ENCODE measurements at regions not wholly inside any gene's neighbourhood (a gene's known extent, or its start where the extent isn't known, plus 50 kb on each side); places are given as distances from the start of the nearest gene placed in this dataset.
"Not testable (repeated sequence)": the region's sequence is repeated elsewhere in the genome, so short reads cannot be mapped to it uniquely, and the experiment has no call there.

- not testable (repeated sequence) for DNase-seq (ENCODE audit: low spot score)
Measured at GRCh38 chr4:3632794-3633193, 100.6 kb upstream of the LRPAP1 start.

- not testable (repeated sequence) for DNase-seq (ENCODE audit: low spot score)
Measured at GRCh38 chr4:3631544-3632266, 99.5 kb upstream of the LRPAP1 start.

GRCh38 chr4:3630598-3631543 is 98.6 kb upstream of the LRPAP1 start:
- no peak for DNase-seq (ENCODE audit: low spot score)

- no peak for DNase-seq (ENCODE audit: low spot score)
Measured at GRCh38 chr4:3630136-3630597, 97.9 kb upstream of the LRPAP1 start.

GRCh38 chr4:3629665-3630064 is 97.4 kb upstream of the LRPAP1 start:
- no peak for DNase-seq (ENCODE audit: low spot score)

GRCh38 chr4:3629176-3629575 is 97.0 kb upstream of the LRPAP1 start:
- DNase-seq (ENCODE audit: low spot score): not testable (repeated sequence)

GRCh38 chr4:3628868-3629175 is 96.6 kb upstream of the LRPAP1 start:
- DNase-seq (ENCODE audit: low spot score): no peak

GRCh38 chr4:3627967-3628867 is 96.0 kb upstream of the LRPAP1 start:
- DNase-seq (ENCODE audit: low spot score): not testable (repeated sequence)

GRCh38 chr4:3627456-3627855 is 95.2 kb upstream of the LRPAP1 start:
- not testable (repeated sequence) for DNase-seq (ENCODE audit: low spot score)

- DNase-seq (ENCODE audit: low spot score): not testable (repeated sequence)
Measured at GRCh38 chr4:3626131-3626884, 94.1 kb upstream of the LRPAP1 start.

- not testable (repeated sequence) for DNase-seq (ENCODE audit: low spot score)
Measured at GRCh38 chr4:3625286-3625875, 93.2 kb upstream of the LRPAP1 start.

GRCh38 chr4:3623809-3624329 is 91.6 kb upstream of the LRPAP1 start:
- DNase-seq (ENCODE audit: low spot score): not testable (repeated sequence)

GRCh38 chr4:3623106-3623505 is 90.9 kb upstream of the LRPAP1 start:
- DNase-seq (ENCODE audit: low spot score): no peak

- not testable (repeated sequence) for DNase-seq (ENCODE audit: low spot score)
Measured at GRCh38 chr4:3620365-3620764, 88.1 kb upstream of the LRPAP1 start.

GRCh38 chr4:3619698-3620097 is 87.5 kb upstream of the LRPAP1 start:
- DNase-seq (ENCODE audit: low spot score): not testable (repeated sequence)

- DNase-seq (ENCODE audit: low spot score): not testable (repeated sequence)
Measured at GRCh38 chr4:3618341-3618740, 86.1 kb upstream of the LRPAP1 start.

GRCh38 chr4:3615386-3616286 is 83.4 kb upstream of the LRPAP1 start:
- DNase-seq (ENCODE audit: low spot score): no peak

GRCh38 chr4:3614731-3614980 is 82.4 kb upstream of the LRPAP1 start:
- no peak for DNase-seq (ENCODE audit: low spot score)

GRCh38 chr4:3613967-3614730 is 81.9 kb upstream of the LRPAP1 start:
- DNase-seq (ENCODE audit: low spot score): no peak
